ENCODE measurements at regions not wholly inside any gene's neighbourhood (a gene's known extent, or its start where the extent isn't known, plus 50 kb on each side); places are given as distances from the start of the nearest gene placed in this dataset.

GRCh38 chr11:110830344-110830743, 118.1 kb upstream of the ARHGAP20 start:
- TF ChIP-seq ZNF274 (IDR thresholded peaks at IDR 0.05; ENCODE audit: low read depth, low read length), result no peak
- no peak for TF ChIP-seq CTCF (IDR thresholded peaks at IDR 0.05 in 2 of 3, conservative IDR thresholded peaks at IDR 0.05 in 1 of 3; ENCODE audit: borderline replicate concordance in 1 of 3, insufficient read depth in 1 of 3, low read depth in 2 of 3, low read length in 2 of 3)
- TF ChIP-seq YY1 (IDR thresholded peaks at IDR 0.05; ENCODE audit: extremely low read depth, insufficient replicate concordance, low read depth, low read length), result no peak
- no peak for TF ChIP-seq ZFX (IDR thresholded peaks at IDR 0.05)
- TF ChIP-seq POLR2A (IDR thresholded peaks at IDR 0.05; ENCODE audit: borderline replicate concordance, extremely low read depth, insufficient read depth, insufficient read length), result no peak
- TF ChIP-seq POLR2AphosphoS5 (IDR thresholded peaks at IDR 0.05; ENCODE audit: low read depth, low read length), result no peak
- TF ChIP-seq, protein P1, sequence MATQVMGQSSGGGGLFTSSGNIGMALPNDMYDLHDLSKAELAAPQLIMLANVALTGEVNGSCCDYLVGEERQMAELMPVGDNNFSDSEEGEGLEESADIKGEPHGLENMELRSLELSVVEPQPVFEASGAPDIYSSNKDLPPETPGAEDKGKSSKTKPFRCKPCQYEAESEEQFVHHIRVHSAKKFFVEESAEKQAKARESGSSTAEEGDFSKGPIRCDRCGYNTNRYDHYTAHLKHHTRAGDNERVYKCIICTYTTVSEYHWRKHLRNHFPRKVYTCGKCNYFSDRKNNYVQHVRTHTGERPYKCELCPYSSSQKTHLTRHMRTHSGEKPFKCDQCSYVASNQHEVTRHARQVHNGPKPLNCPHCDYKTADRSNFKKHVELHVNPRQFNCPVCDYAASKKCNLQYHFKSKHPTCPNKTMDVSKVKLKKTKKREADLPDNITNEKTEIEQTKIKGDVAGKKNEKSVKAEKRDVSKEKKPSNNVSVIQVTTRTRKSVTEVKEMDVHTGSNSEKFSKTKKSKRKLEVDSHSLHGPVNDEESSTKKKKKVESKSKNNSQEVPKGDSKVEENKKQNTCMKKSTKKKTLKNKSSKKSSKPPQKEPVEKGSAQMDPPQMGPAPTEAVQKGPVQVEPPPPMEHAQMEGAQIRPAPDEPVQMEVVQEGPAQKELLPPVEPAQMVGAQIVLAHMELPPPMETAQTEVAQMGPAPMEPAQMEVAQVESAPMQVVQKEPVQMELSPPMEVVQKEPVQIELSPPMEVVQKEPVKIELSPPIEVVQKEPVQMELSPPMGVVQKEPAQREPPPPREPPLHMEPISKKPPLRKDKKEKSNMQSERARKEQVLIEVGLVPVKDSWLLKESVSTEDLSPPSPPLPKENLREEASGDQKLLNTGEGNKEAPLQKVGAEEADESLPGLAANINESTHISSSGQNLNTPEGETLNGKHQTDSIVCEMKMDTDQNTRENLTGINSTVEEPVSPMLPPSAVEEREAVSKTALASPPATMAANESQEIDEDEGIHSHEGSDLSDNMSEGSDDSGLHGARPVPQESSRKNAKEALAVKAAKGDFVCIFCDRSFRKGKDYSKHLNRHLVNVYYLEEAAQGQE (IDR thresholded peaks at IDR 0.05; ENCODE audit: low read depth), result no peak
- TF ChIP-seq, protein P2, sequence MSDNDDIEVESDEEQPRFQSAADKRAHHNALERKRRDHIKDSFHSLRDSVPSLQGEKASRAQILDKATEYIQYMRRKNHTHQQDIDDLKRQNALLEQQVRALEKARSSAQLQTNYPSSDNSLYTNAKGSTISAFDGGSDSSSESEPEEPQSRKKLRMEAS (IDR thresholded peaks at IDR 0.05), result no peak
- TF ChIP-seq CEBPB (IDR thresholded peaks at IDR 0.05; ENCODE audit: low read depth), result no peak
- TF ChIP-seq SP1 (IDR thresholded peaks at IDR 0.05; ENCODE audit: low read depth), result no peak
- TF ChIP-seq ELF1 (IDR thresholded peaks at IDR 0.05; ENCODE audit: borderline replicate concordance, low read depth), result no peak
- TF ChIP-seq, protein P3, sequence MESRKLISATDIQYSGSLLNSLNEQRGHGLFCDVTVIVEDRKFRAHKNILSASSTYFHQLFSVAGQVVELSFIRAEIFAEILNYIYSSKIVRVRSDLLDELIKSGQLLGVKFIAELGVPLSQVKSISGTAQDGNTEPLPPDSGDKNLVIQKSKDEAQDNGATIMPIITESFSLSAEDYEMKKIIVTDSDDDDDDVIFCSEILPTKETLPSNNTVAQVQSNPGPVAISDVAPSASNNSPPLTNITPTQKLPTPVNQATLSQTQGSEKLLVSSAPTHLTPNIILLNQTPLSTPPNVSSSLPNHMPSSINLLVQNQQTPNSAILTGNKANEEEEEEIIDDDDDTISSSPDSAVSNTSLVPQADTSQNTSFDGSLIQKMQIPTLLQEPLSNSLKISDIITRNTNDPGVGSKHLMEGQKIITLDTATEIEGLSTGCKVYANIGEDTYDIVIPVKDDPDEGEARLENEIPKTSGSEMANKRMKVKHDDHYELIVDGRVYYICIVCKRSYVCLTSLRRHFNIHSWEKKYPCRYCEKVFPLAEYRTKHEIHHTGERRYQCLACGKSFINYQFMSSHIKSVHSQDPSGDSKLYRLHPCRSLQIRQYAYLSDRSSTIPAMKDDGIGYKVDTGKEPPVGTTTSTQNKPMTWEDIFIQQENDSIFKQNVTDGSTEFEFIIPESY (IDR thresholded peaks at IDR 0.05; ENCODE audit: extremely low read depth, insufficient replicate concordance, low read length), result no peak
- no peak for TF ChIP-seq EZH2 (IDR thresholded peaks at IDR 0.05)
- no peak for TF ChIP-seq RAD21 (IDR thresholded peaks at IDR 0.05; ENCODE audit: low read depth)
